H1 (cell line): ENCODE measurements at regions not wholly inside any gene's neighbourhood (a gene's known extent, or its start where the extent isn't known, plus 50 kb on each side); places are given as distances from the start of the nearest gene placed in this dataset.

ENCODE experiments used
- SIRT6 ChIP-seq: IDR thresholded peaks from one replicate; pipeline ENCODE4 v1.7.1; 2012; ENCODE audit warnings: low read length, inconsistent platforms
- TF ChIP-seq, protein P1 (sequence below), 3 experiments: IDR thresholded peaks; 1 replicate in 2 of 3; 2 replicates in 1 of 3; pipeline versions ENCODE4 v1.5.1 to v1.6.1; 2011; ENCODE audit warnings: low read length in 3 of 3, mild to moderate bottlenecking in 3 of 3, inconsistent platforms in 2 of 3, low read depth in 1 of 3, moderate library complexity in 1 of 3; ENCODE audit not compliant: insufficient read depth in 1 of 3; ENCODE audit errors: control extremely low read depth in 1 of 3
- TF ChIP-seq, protein P2 (sequence below): IDR thresholded peaks from 2 replicates; pipeline ENCODE4 v1.6.1; 2012; ENCODE audit warnings: inconsistent platforms

DNA sequence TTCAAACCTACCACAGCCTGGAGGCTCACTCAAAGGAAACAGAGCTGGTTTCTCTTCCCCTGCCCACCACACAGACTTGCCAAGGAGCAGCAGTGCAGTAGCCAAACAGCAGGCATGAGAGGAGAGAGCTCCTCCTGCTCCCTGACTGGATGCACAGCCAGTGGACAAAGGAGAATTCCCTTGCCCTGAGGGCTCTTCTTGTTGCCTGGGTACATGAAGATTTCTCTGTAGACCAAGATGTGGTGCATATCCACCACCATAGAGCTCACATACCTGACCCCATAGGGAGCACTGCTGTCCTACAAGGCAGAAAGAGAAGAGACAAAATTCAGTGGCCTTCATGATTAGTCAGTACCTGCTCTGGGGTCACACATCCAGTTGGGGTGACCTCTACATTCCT, 56.3 kb upstream of the SPATA31E1 start:
- TF ChIP-seq, protein P1, sequence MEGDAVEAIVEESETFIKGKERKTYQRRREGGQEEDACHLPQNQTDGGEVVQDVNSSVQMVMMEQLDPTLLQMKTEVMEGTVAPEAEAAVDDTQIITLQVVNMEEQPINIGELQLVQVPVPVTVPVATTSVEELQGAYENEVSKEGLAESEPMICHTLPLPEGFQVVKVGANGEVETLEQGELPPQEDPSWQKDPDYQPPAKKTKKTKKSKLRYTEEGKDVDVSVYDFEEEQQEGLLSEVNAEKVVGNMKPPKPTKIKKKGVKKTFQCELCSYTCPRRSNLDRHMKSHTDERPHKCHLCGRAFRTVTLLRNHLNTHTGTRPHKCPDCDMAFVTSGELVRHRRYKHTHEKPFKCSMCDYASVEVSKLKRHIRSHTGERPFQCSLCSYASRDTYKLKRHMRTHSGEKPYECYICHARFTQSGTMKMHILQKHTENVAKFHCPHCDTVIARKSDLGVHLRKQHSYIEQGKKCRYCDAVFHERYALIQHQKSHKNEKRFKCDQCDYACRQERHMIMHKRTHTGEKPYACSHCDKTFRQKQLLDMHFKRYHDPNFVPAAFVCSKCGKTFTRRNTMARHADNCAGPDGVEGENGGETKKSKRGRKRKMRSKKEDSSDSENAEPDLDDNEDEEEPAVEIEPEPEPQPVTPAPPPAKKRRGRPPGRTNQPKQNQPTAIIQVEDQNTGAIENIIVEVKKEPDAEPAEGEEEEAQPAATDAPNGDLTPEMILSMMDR (IDR thresholded peaks at IDR 0.05; ENCODE audit: control extremely low read depth in 1 of 3, insufficient read depth in 1 of 3, low read depth in 1 of 3, low read length in 3 of 3): no peak
- TF ChIP-seq, protein P2, sequence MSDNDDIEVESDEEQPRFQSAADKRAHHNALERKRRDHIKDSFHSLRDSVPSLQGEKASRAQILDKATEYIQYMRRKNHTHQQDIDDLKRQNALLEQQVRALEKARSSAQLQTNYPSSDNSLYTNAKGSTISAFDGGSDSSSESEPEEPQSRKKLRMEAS: no peak
- TF ChIP-seq SIRT6: no peak
